G401 (cell line): ENCODE measurements at regions not wholly inside any gene's neighbourhood (a gene's known extent, or its start where the extent isn't known, plus 50 kb on each side); places are given as distances from the start of the nearest gene placed in this dataset.
"Not testable (repeated sequence)": the region's sequence is repeated elsewhere in the genome, so short reads cannot be mapped to it uniquely, and the experiment has no call there.

ENCODE experiments used
- DNase-seq: peaks from one replicate; pipeline ENCODE4 v3.0.0-alpha.2; 2015; ENCODE audit warnings: low spot score
- in situ Hi-C: cut with HindIII; loops from 2 replicates; pipeline ENCODE4 v1.10.0; 2016; ENCODE audit warnings: low sequenced_read_pairs, mixed read lengths

DNA sequence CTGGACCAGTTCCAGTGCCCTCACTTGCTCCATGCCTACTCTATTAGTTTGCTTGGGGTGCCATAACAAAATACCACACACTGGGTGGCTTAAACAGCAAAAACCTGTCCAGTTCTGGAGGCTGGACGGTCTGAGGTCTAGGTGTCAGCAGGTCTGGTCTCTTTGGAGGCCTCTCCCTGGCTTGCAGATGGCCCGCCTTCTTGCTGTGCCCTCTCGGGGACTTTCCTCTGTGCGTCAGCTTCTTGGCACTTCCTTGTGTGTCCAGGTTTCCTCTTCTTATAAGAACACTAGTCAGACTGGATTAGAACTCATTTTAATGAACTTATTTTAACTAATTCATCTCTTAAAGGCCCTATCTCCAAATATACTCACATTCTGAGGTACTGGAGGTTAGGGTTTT lies 97.2 kb downstream of the CARTPT start:
- in situ Hi-C loops, result no loop called here
- DNase-seq, result no peak

DNA sequence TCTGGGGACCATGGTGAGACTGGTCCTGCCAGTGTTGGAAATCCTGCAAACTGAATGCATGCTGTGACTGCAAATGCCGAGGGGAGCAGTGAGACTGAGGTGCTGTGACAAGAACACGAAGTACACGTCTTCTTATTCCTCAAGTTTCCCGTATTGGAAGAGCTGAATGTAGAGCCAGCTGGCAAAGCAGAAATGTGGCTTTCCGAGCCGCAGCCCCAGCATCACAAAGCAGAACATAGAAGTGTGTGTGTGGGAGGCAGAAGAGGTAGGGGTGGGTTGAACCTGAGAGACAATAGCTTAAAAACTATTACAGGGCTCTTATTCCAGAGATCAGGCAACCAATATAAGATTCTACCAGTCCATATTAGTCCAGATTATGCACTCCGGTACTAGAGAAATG lies 98.8 kb downstream of the CARTPT start:
- DNase-seq, result no peak
- in situ Hi-C loops, result no loop called here

DNA sequence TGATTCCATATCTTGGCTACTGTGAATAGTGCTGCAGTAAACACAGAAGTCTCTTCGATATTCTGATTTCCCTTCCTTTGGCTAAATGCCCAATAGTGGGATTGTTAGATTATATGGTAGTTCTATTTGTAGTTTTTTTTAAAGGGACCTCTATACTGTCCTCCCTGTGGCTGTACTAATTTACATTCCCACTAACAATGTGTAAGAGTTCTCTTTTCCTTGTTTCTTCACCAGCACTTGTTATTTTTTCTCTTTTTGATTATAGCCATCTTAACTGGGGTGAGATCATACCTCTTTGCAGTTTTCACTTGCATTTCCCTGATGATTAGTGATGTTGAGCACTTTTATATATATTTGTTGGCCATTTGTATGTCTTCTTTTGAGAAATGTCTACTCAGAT lies 102.0 kb downstream of the CARTPT start:
- DNase-seq, result no peak
- in situ Hi-C loops, result no loop called here

DNA sequence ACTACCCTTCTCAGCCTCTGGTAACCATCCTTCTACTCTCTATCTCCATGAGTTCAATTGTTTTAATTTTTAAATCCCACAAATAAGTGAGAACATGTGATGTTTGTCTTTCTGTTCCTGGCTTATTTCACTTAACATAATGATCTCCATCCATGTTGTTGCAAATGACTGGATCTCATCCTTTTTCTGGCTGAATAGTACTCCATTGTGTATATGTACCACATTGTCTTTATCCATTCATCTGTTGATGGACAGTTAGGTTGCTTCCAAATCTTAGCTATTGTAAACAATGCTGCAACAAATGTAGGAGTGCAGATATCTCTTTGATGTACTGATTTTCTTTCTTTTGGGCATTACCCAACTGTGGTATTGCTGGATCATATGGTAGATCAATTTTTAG lies 103.0 kb downstream of the CARTPT start:
- in situ Hi-C loops, DNase-seq: not testable (repeated sequence)

DNA sequence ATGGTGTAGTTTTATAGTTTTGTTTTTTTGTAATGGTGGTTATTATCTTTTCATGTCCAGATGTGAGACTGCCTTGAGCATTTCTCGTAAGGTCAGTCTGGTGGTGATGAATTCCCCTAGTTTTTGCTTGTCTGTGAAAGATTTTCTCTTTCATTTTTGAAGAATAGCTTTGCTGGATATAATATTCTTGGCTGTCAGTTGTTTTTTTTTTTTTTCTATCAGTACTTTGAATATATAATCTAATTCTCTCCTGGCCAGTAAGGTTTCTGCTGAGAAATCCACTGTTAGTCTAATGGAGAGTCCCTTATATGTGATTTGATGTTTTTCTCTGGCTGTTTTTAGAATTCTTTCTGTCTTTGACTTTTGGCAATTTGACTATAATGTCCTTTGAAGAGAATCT lies 106.9 kb downstream of the CARTPT start:
- in situ Hi-C loops, result no loop called here
- no peak for DNase-seq

DNA sequence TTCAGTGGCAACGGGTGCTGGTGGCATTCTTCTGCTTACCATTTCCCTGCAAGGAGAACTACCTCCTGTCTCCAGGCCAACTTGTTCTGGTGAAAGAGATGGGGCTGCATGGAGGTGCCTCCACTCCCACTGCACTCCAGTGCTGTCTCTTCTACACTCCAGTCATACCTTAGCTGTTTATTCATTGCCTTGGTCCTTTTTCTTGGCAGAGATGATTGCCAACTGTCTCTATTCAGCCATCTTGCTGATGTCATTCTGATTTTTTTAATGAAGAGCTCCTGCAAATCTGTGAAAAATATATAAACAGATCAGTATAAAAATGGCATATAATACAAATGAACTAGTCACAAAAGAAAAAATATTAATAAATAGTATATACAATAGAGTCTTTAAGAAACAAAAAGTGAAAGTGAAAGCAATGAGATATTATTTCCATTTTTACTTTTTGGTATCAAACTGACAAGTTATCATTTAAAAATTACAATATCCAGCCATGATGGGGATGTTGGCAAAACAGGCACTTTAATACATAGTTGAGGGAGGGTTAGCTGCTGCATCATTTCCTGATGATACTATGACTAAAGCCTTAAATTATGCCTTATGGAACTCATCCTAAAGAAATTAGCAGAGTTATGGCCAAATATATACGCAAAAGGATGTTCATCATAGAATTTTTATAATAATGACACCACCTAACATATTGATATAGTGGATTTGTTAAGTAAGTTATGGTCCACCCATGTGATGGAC lies 109.4 kb downstream of the CARTPT start:
- no peak for DNase-seq
- in situ Hi-C loops, result no loop called here

DNA sequence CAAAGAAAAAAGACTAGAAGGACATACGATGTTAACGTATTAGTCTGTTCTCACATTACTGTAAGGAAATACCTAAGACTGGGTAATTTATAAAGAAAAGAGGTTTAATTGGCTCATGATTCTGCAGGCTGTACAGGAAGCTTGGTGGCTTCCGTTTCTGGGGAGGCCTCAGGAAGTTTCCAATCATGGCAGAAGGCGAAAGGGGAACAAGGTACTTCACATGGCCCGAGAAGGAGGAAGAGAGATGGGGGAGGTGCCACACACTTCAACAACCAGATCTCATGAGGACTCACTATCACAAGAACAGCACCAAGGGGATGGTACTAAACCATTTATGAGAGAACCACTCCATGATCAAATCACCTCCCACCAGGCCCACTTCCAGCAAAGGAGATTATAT lies 110.1 kb downstream of the CARTPT start:
- in situ Hi-C loops, result no loop called here

DNA sequence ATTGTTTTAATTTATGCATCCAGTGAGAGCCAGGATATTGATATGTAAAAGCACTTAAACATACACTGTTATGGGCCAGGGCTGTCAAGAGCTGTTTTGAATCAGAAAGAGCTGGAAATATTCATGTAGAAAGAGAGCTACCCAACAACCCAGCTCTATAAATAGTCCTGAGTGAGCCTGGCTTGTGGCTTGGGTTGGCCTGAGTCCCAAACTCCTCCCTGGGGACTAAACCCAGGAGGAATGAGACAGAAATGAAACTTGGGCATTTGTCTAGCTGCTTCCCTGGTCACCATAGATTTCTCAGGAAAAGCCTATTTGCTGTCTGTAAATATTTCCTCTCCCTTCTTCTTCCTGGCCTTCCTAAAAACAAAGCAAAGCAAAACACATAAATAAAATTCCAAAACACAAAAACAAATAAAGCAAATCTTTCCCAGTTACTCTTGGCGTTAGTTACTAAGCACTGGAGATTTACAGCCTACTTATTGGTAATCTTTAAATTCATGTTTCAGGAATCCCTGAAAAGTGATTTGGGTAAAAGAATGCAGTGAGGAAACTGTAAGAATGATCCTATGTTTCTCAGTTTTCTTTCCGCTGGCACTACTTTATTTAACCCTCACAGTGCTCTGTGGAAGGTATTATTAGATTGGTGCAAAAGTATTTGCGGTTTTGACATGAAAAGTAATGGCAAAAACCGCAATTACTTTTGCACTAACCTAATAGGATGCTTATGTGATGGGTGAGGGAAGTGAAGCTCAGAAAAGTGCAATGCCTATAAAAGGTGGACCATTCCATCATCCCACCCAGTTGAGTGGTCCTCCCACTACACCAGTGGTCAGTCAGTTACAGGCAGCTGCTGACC lies 111.8 kb downstream of the CARTPT start:
- in situ Hi-C loops, result no loop called here
- peak; percentile 92 for DNase-seq

More for the DNA sequence above, 110.1 kb downstream of the CARTPT start:
- DNase-seq, result no peak

DNA sequence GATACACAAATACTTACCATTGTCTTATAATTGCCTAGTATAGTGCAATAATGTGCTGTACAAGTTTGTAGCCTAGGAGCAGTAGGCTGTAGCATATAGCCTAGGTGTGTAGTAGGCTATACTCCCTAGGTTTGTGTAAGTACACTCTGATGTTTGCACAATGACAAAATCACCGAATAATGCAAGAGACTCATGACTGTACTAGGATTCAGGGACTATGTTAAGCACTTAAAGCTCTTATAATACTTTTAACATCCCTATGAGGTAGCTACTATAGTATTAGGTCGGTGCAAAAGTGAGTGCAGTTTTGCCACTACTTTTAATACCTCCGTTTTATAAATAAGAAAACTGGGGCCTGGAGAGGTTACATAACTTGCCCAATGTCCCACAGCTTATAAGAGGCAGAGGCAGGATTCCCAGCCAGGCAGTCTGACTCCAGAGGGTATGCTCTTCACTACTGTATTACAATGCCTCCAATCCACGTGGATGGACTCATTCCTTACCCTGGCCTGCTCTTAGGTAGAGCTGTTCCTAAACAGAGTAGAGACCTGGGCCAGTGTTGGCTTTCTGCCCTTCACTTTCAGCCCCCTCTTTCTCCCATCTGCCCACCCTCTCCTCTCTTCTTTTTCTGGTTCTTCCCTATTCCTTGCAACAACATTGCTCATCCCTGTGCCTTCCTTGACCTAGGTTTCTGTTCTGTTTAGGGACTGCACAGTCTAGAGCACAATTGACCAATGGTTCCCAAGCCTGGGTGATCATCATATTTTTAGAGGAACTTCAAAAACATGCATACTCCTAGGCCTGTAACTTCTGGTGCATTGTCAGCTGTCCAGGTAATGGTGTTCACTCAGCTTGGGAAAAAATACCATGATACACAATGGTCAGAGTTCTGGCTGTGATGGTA lies 114.0 kb downstream of the CARTPT start:
- in situ Hi-C loops, result no loop called here

DNA sequence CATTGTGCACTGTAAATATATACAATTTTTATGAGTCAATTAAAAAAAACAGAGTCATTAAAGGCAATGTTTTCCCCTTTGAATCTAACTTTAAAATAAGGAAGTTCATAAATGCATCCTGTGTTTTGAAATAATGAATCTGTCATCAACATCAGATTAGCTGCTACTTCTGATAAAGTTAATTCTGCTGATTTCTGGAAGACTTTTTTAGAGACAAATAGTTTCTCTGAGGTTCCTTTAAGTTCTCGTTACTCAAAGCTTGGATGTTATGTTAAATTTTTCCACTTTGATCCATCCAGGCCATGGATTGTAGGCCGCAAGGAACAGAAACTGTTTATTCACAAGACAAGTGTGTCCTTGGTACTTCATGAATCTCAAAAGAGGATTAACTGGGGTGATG lies 115.5 kb downstream of the CARTPT start:
- in situ Hi-C loops, result no loop called here
- no peak for DNase-seq

More for the DNA sequence above, 114.0 kb downstream of the CARTPT start:
- no peak for DNase-seq

DNA sequence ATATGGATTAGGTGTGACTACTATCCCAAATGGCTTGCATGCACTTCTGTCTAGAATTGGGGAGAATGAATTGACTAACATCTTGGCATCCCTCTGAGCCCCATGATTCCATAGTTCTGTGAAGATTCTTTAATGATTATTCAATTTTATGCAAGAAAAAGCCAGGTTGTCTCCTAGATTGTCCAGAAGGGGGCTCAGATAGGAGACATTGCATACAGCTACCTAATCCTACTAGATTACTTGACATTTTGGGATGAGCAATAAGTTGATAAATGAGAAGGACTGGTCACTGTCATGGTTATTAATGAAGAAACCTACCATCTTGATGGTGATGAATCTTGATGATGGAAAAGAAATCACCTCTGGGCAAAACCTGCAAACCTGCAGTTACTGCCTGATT lies 117.0 kb downstream of the CARTPT start:
- no peak for DNase-seq
- in situ Hi-C loops, result no loop called here

DNA sequence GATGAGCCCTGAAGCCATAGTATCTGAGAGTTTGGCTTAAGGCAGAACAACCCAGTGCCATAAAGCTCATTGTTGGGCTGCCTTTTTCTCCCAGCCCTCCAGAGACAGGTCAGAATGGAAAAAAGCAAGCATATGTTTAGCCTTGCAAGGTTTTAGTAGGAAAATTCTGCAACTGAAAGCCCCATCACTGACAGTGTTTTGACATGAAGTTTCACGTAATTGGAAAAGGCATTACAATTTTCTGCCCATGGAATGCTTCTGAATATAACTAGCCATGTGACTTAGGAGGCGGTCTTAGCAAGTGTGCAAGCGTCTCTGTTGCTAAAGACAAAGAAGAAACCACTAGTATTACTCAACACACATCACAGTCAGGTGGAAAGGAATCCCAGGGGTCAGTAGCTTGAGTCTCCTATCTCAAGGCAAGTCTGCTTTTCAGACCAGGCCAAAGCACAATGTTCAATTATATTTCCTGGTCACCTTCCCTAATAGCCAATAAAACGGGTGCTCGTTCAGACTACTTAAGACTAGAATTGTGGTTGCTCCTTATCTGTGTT lies 117.6 kb downstream of the CARTPT start:
- in situ Hi-C loops, result no loop called here
- no peak for DNase-seq

DNA sequence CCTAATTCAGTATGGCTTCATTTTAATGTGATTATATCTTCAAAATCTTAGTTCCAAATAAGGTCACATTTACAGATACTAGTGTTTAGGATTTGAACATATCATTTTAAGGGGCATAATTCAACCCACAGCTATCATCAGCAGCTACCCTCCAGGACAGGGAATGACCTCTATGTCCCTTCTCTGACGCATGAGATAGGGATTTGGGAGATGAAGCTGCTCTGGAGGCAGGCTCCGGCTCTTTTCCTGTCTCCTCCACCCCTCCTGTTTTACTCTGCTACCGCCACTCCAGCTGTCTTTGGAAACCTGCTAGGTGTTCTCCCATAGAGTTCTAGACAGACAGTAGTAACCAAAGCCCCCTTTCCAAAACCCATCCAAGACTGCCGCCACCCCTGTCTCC lies 119.2 kb downstream of the CARTPT start:
- no peak for DNase-seq

DNA sequence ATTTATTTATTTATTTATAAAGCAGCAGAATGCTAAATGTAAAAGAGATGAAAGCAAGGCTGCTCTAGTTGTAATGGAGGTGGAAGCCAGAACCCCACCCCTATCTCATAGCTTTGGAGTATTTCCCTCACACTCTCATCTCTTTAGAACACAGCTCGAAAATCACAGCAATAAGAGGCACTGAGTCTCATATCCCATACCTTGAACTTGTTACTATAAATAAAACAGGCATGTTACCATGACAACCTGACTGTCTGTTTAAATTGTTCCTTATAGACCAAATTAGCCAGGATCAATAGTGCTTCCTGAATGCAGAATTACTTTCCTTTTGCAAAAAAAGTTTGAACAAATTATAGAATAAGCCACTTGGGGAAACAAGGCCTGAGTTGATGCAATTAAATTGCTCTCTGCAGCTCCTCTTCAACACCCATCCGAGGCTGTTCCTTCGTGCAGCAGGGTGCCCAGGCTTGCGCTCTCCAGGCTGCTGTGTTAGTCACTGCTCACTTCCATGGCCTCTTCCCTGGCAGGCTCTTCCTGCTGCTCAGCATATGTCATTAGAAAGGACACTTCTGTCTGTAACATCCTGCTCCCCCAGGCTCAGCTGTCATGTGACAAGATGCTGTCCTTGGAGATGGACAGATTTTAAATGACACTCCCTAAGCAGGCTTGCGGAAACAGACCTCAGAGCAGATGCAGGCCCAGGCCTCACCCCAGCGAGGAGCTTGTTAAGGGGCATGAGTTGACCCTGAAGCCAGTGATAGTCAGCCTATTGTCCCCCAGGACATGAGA lies 120.2 kb downstream of the CARTPT start:
- DNase-seq, result peak; percentile 64
- in situ Hi-C loops, result no loop called here

More for the DNA sequence above, 119.2 kb downstream of the CARTPT start:
- in situ Hi-C loops, result no loop called here

DNA sequence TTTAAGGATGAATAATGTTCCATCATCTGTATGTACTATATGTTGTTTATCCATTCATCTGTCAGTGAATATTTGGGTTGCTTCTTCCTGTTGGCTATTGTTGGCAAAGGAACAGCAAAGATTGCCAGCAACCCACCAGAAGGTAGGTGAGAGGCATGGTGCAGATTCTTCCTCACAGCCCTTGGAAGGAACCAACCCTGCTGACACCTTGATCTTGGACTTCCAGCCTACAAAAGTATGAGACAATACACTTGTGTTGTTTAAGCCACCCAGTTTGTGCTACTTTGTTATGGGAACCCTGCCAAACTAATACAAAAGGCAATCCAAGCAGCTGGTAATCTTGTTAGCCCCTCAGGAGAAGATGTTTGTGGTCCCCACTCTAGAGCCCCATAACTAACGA lies 122.0 kb downstream of the CARTPT start:
- in situ Hi-C loops, result no loop called here
- no peak for DNase-seq

DNA sequence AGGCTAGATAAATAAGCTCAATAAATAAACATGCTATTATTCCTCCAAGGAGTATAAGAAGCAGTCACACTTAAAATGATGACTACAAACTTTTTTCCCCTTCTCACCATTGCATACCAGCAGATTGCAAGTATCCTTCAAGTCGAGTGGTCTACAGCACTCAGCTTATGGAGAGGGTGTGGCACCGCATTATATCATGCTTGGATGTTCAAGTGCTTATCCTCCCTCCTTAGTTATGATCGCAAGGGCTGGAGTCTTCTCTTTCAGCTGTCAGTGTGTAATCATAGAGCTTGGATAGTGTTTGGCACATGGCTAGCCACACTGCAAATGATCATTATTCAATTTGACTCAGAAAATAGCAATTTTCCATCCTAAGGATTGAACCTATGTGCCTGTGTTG lies 124.0 kb downstream of the CARTPT start:
- DNase-seq, result no peak
- in situ Hi-C loops, result no loop called here

DNA sequence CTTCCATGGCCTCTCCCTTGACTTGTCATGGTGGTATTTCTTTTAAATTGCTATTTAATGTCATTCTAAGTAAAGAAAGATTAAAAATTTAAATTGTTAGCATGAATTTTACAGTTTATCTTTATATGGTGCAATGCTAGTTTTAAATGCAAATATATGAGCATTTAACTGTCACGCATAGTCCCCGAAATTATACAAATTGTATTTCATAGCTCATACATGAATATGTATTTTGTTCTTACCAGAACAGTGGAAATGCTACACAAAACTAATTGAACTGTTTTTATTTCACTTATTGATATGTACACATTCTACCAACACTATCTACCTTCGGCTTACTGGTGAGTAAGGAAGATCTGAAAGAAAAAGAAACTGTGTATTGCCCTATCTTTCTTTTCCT lies 125.8 kb downstream of the CARTPT start:
- no peak for DNase-seq
- in situ Hi-C loops, result no loop called here

DNA sequence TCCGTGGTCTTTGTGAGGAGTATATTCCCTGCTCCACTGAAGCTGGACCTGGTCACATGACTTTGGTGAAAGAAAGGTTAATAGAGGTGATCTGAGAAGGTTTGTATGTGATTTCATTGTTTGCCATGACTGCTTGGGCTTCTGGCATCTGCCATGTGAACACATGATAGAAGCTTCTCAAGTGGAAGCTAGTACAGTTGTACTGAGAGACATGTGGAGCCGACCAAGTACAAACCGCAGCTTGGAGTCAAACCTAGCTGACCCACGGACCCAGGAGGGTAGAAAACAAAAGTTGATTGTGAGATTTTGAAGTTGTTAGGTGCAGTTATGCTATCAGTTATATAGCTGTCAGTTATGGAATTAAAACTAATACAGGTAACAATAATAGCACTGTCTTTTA lies 140.4 kb downstream of the CARTPT start:
- DNase-seq, result no peak
- in situ Hi-C loops, result no loop called here

DNA sequence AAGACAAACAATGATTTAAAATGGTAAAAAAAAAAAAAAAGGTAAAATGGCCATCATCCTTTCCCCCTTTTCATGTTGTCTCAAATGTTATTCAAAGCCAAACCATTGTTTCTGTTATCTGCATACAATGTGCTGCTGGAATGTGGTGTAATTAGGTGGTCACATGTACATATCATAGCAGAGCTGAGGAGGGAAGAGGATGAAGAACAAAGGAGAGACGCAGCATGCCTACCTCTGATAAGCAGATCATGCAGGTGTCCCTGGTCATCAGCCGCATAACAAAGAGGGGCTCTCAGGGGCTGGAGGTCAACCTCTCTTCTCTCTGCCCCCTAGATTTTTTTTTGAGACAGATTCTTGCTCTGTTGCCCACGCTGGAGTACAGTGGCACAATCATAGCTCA lies 141.0 kb downstream of the CARTPT start:
- DNase-seq, result no peak
- in situ Hi-C loops, result no loop called here
